Small intestine (tissue), 7 donors: ENCODE measurements at regions not wholly inside any gene's neighbourhood (a gene's known extent, or its start where the extent isn't known, plus 50 kb on each side); places are given as distances from the start of the nearest gene placed in this dataset.
"Not testable (repeated sequence)": the region's sequence is repeated elsewhere in the genome, so short reads cannot be mapped to it uniquely, and the experiment has no call there.

ENCODE experiments used
- DNase-seq, 2 donors: peaks; one replicate each; pipeline versions ENCODE4 v3.0.0 to v3.0.0-alpha.2; 2013
- FAIRE-seq: peaks from 2 replicates; lab custom pipeline; 2012; peaks lifted over from hg19 to GRCh38; lab: Jason Lieb, UNC
- H3K27ac ChIP-seq, 3 donors: one replicate each; pipeline ENCODE4 v1.5.1; 2013; ENCODE audit warnings: low read length in 2 of 3, mild to moderate bottlenecking in 2 of 3, control low read depth in 1 of 3, inconsistent platforms in 1 of 3, low read depth in 1 of 3, moderate library complexity in 1 of 3
- H3K27me3 ChIP-seq, 3 donors: one replicate each; pipeline ENCODE4 v1.6.1; 2013; ENCODE audit warnings: low read length in 3 of 3, inconsistent platforms in 1 of 3; ENCODE audit not compliant: control insufficient read depth in 3 of 3, insufficient read depth in 3 of 3
- H3K36me3 ChIP-seq, 3 donors: one replicate each; pipeline ENCODE4 v1.6.1; 2013; ENCODE audit warnings: low read length in 3 of 3, inconsistent platforms in 1 of 3, low read depth in 1 of 3, mild to moderate bottlenecking in 1 of 3, moderate library complexity in 1 of 3; ENCODE audit not compliant: control insufficient read depth in 3 of 3, insufficient read depth in 2 of 3
- H3K4me1 ChIP-seq, 3 donors: one replicate each; pipeline ENCODE4 v1.6.1; 2013; ENCODE audit warnings: low read length in 2 of 3, inconsistent platforms in 1 of 3, low read depth in 1 of 3, mild to moderate bottlenecking in 1 of 3, moderate library complexity in 1 of 3; ENCODE audit not compliant: control insufficient read depth in 3 of 3, insufficient read depth in 2 of 3
- H3K4me3 ChIP-seq, 3 donors: one replicate each; pipeline ENCODE4 v1.5.1; 2013; ENCODE audit warnings: low read length in 3 of 3, control low read depth in 1 of 3, inconsistent platforms in 1 of 3, low read depth in 1 of 3, mild to moderate bottlenecking in 1 of 3, moderate library complexity in 1 of 3
- H3K9me3 ChIP-seq, 2 donors: one replicate each; pipeline ENCODE4 v1.6.1; 2013; ENCODE audit warnings: low read depth in 1 of 2, low read length in 1 of 2; ENCODE audit not compliant: control insufficient read depth in 2 of 2, insufficient read depth in 1 of 2
- WGBS, 3 donors: extraction: QIAGEN DNeasy Blood & Tissue Kit; methylation state at CpG; one replicate each; pipeline ENCODE4 v1.1.7; 2013; 5-methylcytosine and 5-hydroxymethylcytosine counted together
- donor health status: healthy with polysubstance abuse.
- donor health status: control.
- donor health status: control.
- donor health status: Bipolar disorder and iron deficiency.
- donor health status: healthy.

DNA sequence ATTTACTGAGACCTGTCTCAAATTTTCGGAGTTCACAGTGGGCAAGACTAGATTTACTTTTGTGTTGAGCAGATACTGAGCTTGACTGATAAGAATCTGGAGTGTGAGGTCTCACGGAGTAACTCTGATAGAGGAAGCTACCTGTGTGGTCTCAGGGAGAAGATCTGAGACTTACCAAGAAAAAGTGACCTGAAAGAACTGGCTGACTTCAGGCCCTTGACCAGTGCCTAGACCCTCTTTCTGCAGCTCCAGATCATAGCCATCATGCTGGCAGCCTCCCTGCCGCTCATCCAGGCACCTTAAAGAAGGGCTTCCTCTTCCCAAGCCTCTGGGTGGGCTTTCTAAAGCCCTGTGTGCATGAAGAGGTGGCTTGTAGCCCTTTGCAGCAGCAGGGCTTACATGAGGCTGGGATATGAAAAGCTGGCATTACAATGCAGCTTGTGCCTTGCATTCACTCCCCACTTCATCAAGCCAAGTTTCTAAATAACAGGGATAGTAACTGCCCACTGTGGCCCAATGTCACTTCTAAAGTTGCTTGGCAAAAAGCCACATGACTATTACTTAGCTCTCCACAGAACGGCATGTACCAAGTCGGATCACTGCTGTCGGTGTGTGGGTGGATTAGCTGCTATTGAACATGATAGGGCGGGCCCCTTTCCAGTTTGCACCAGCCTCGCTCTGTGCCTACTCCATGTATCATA, 115.3 kb upstream of the NBPF26 start:
- not testable (repeated sequence) for H3K9me3 ChIP-seq, H3K27ac ChIP-seq, H3K36me3 ChIP-seq, FAIRE-seq, H3K4me1 ChIP-seq, H3K27me3 ChIP-seq, H3K4me3 ChIP-seq, DNase-seq
- no CpG with 5 or more reads among the region's 8 CpGs for WGBS, 3 donors

DNA sequence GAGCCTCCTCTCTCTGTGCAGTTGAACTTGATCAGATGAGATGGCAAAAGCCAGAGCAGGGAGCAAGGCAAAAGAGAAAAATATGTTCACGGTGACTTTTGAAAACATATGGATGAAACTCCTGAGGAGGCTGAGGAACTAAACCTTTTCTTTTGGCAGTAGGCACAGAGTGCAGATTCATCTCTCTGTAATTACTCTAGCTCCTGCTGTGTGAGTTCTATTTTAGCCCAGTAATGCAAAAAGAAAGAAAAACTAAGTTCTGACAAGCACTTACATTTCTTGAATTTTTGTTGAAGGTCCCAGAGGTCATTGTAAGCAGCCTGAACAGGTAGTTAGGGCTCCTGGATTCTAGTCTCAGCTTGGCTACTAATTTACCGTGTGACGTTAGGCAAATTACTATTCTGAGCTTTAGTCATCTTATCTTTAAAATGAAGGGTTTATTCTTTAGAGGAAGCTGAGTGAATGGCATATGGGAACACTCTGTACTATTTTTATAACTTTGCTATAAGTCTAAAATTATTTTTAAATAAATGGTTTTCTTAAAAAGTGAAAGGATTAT, 114.7 kb upstream of the NBPF26 start:
- not testable (repeated sequence) for H3K27me3 ChIP-seq, H3K9me3 ChIP-seq, FAIRE-seq, H3K4me1 ChIP-seq, H3K4me3 ChIP-seq, H3K27ac ChIP-seq, H3K36me3 ChIP-seq, DNase-seq
- no CpG with 5 or more reads among the region's 3 CpGs for WGBS, 3 donors

DNA sequence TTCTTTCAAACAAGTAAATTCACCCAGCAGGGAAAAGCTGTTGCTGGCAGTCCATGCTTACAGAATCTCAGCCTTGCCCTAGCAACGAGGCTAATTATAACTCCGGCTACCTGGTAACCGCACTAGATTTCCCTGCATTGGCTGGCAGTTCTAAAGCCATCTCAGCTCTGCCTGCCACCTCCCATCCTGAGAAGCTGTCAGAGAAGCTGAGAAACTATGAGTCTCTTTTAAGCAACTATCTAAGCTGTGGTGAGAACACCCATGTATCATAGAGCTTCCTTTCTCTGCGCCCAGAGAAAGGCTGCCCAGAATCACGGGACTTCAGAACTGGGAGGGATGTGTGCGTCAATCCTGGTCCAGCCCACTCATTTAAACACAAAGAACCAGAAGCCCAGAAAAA, 113.9 kb upstream of the NBPF26 start:
- H3K4me1 ChIP-seq, H3K27ac ChIP-seq, H3K4me3 ChIP-seq, H3K27me3 ChIP-seq, H3K36me3 ChIP-seq, DNase-seq, FAIRE-seq, H3K9me3 ChIP-seq: not testable (repeated sequence)
- WGBS, 3 donors, result no CpG with 5 or more reads among the region's 6 CpGs

DNA sequence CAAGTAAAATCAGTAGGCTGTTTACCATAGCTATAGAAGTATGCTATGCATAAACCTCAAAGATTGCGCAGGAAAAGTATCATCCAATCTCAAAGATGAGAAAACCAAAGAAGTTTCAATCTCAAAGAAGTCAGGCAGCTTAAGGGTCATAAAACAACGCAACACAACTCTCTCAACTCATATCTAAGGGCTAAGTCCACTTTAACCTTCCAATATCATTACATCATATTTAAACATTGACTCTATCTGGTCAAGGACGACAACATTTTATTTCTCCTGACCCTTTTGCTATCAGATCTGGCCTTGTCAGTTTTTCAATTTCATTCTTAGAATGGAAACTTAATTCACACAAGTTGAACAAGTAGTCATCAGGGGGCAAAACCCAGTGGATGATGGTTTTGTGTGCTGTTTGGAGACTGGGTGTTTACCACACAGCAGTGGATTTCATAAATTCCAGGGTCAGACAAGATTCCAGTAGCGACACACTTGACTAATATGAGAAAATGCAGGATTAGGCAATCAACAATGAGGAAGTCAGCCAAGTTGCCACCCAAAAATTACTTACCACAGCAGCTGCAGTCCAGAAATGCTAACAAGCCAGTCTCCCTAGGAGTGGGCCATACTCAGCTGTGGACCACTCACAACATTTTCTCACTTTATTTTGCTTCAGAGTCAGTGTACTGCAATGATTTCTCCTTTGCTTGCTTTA, 108.7 kb upstream of the NBPF26 start:
- H3K27me3 ChIP-seq, H3K4me3 ChIP-seq, H3K9me3 ChIP-seq, H3K36me3 ChIP-seq, DNase-seq, FAIRE-seq, H3K27ac ChIP-seq, H3K4me1 ChIP-seq: not testable (repeated sequence)
- WGBS, 3 donors, result no CpG with 5 or more reads among the region's 4 CpGs

DNA sequence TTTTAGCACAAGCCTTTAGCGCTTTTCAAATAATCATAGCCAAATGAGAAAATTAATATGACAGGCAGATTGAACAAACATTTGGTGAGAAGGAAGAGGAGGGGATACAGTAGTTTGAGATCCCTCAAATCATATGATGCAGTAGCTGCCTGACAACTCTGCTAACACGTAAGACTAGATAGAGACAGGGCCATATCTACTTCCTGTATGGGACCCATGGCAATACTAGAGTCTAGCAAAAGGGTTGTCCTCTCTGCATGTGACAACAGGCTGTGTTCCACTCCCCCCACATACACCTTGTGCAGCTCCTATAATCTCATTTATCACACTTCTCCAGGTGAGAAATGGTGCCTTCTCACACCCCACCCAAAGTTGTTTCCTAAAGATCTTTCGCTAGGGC, 106.3 kb upstream of the NBPF26 start:
- not testable (repeated sequence) for DNase-seq, H3K36me3 ChIP-seq, H3K4me3 ChIP-seq, H3K27me3 ChIP-seq, H3K27ac ChIP-seq, H3K9me3 ChIP-seq, FAIRE-seq, H3K4me1 ChIP-seq
- no CpG with 5 or more reads among the region's 3 CpGs for WGBS, 3 donors

DNA sequence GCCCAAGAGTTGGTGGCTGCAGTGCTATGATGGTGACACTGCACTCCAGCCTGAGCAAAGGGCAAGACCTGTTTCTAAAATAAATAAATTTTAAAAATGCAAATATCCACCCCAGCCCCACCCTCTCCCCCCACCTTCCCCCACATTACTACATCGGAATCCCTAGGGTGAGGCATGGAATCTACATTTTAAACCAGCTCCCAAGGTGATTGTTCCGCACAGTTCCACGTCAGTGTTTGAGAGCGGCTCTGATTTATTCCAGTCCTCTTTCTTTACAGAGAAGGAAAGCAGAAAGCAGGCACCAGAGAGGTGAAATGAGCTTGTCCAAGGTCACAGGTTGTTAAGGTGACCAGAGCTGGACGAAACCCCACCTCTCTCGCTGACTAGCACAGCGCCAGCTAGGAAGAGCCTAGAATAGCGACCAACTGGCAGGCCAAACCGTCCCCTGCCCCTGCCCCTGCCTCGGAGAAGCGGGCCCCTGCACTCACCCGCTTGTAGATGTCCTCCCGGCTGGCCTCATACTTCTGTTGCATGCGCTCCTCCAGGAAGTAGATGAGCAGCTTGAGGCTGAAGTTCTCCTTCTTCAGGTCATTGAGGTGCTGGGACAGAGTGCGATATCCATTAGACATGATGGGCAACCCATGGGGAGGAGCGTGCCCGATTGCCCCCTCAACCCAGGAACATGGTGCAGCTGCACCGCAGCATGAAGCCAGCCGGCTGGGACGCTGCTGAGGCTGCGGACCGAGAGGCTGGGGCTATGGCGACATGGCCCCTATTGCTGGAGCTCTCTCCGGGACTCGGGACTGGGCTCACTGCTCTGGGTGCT, 103.7 kb upstream of the NBPF26 start:
- not testable (repeated sequence) for H3K9me3 ChIP-seq, H3K4me1 ChIP-seq, H3K27ac ChIP-seq, DNase-seq, FAIRE-seq, H3K4me3 ChIP-seq, H3K36me3 ChIP-seq, H3K27me3 ChIP-seq
- WGBS, 3 donors, result no CpG with 5 or more reads among the region's 25 CpGs

DNA sequence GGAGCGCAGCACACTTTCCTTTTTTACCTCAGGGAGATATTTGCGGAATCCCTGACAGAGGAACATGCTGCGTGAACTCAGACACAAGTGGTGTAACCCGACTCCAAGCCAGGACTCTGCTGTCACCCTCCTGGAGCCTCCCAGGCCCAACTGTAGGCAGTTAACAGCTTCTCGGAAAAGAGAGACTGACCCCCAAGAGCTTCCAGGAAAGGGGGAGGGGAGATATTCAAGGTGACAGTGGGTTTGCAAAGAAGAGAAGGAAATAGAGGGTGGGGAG, 103.1 kb upstream of the NBPF26 start:
- not testable (repeated sequence) for FAIRE-seq, DNase-seq, H3K36me3 ChIP-seq, H3K27me3 ChIP-seq, H3K27ac ChIP-seq, H3K4me3 ChIP-seq, H3K9me3 ChIP-seq, H3K4me1 ChIP-seq
- no CpG with 5 or more reads among the region's 5 CpGs for WGBS, 3 donors

DNA sequence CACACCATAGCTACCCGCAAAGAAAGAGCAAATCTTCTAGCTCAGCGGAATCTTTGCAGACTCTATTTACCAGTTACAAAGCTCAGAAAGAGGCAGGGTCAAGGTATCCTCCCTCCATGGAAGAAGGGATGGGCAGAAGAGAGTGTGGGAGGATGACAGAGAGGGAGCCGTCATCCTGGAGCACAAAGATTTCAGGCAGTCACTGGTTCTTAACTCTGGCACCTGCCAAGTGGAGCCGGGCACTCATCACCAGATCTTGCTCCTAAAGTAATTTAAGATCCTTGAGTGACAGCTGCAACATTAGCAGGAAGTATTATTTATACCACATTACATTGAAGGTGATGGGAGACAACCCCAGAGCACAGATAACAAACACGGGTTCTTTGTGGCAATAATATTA, 102.5 kb upstream of the NBPF26 start:
- not testable (repeated sequence) for H3K4me3 ChIP-seq, H3K36me3 ChIP-seq, H3K9me3 ChIP-seq, H3K27me3 ChIP-seq, DNase-seq, H3K27ac ChIP-seq, H3K4me1 ChIP-seq, FAIRE-seq
- no CpG with 5 or more reads among the region's 5 CpGs for WGBS, 3 donors
